ENCODE measurements at regions not wholly inside any gene's neighbourhood (a gene's known extent, or its start where the extent isn't known, plus 50 kb on each side); places are given as distances from the start of the nearest gene placed in this dataset.

- dilution Hi-C loops (cut with HindIII; ENCODE audit: low sequenced_read_pairs, unreplicated experiment) (no loop called here), in situ Hi-C loops (cut with MboI; ENCODE audit: low sequenced_read_pairs) (no loop called here), intact Hi-C loops (cut with micrococcal nuclease) (no loop called here)
- Histone ChIP-seq H2BK120ac (ENCODE audit: low read depth, low read length) (no peak overlapping the region), H2AK9ac (replicated peaks; ENCODE audit: low read depth, low read length, poor library complexity) (no peak overlapping the region), H3K9me1 (ENCODE audit: insufficient read depth, low read length) (no peaks in the 10 kb centered on the region), H3K27me3 (ENCODE audit: control insufficient read depth, insufficient read depth, low read length) (no peaks in the 10 kb centered on the region), H2BK5ac (ENCODE audit: low read depth, low read length, poor library complexity, severe bottlenecking) (no peak overlapping the region), H3K9me3 (ENCODE audit: control insufficient read depth, insufficient read depth, low read length) (peaks cover 22% of the 10 kb centered on the region), H3K4me3 (ENCODE audit: insufficient read depth, low read depth, low read length) (no peak overlapping the region), H3K36me3 (ENCODE audit: control insufficient read depth, insufficient read depth, low read length) (no peaks in the 10 kb centered on the region), H2BK20ac (ENCODE audit: low read depth, low read length) (no peak overlapping the region), H3K27ac (ENCODE audit: insufficient read depth, low read length) (no peak overlapping the region), H3K18ac (ENCODE audit: low read depth, low read length) (no peak overlapping the region), H3K9ac (ENCODE audit: low read depth, low read length) (no peak overlapping the region), H4K20me1 (ENCODE audit: insufficient read depth, low read length) (no peaks in the 10 kb centered on the region), H4K91ac (ENCODE audit: insufficient read depth, low read depth, low read length) (no peak overlapping the region), H2AFZ (replicated peaks; ENCODE audit: low read length, poor library complexity) (no peak overlapping the region), H3K23ac (ENCODE audit: low read depth, low read length) (no peak overlapping the region), H4K5ac (ENCODE audit: low read depth, low read length) (no peak overlapping the region), H3K56ac (ENCODE audit: extremely low read depth, insufficient read depth, low read length) (no peak overlapping the region), H3K4me1 (ENCODE audit: control insufficient read depth, insufficient read depth, low read length) (no peaks in the 10 kb centered on the region), H3K4ac (ENCODE audit: low read depth, low read length) (no peak overlapping the region), H2BK15ac (ENCODE audit: low read depth, low read length) (no peak overlapping the region), H4K8ac (ENCODE audit: low read depth in 2 of 2, low read length in 2 of 2) (no peak overlapping the region), H2AK5ac (ENCODE audit: low read depth, low read length) (no peak overlapping the region), H3K79me1 (ENCODE audit: low read depth in 1 of 2, low read length in 2 of 2) (no peaks in the 10 kb centered on the region), H3K14ac (replicated peaks; ENCODE audit: low read depth, low read length) (no peak overlapping the region), H3K4me2 (ENCODE audit: low read depth, low read length) (no peak overlapping the region)
- ChIA-PET CTCF (no interaction called here), POLR2A (ENCODE audit: unreplicated experiment) (no interaction called here)
- DNase-seq (no peak), ATAC-seq (ENCODE audit: low read depth) (no peak)
- TF ChIP-seq FOS (IDR thresholded peaks at IDR 0.05; ENCODE audit: low read depth, low read length) (no peak), CEBPB (IDR thresholded peaks at IDR 0.05; ENCODE audit: low read depth, low read length) (no peak), ELK1 (IDR thresholded peaks at IDR 0.05; ENCODE audit: borderline replicate concordance, low read depth, low read length) (no peak), RFX5 (IDR thresholded peaks at IDR 0.05; ENCODE audit: low read depth, low read length) (no peak), USF2 (IDR thresholded peaks at IDR 0.05; ENCODE audit: low read depth, low read length) (no peak), BHLHE40 (IDR thresholded peaks at IDR 0.05; ENCODE audit: low read depth, low read length) (no peak), CTCF (conservative IDR thresholded peaks at IDR 0.05; ENCODE audit: low read depth, low read length) (no peak), CHD1 (IDR thresholded peaks at IDR 0.05; ENCODE audit: low read depth, low read length) (no peak), MAZ (IDR thresholded peaks at IDR 0.05; ENCODE audit: borderline replicate concordance, low read depth, low read length) (no peak), MXI1 (IDR thresholded peaks at IDR 0.05; ENCODE audit: borderline replicate concordance, low read depth, low read length) (no peak), MAFK (IDR thresholded peaks at IDR 0.05; ENCODE audit: low read depth, low read length) (no peak), RAD21 (IDR thresholded peaks at IDR 0.05; ENCODE audit: low read length) (no peak), NFE2L2 (IDR thresholded peaks at IDR 0.05; ENCODE audit: low read depth, low read length) (no peak), POLR2A (IDR thresholded peaks at IDR 0.05; ENCODE audit: low read depth, low read length) (no peak), RCOR1 (IDR thresholded peaks at IDR 0.05; ENCODE audit: insufficient replicate concordance, low read length) (no peak)
- WGBS, 2 experiments (ENCODE audit: extremely low coverage in 2 of 2, insufficient read length in 1 of 2): 84% methylated on average over 16 of the region's 28 CpGs; no CpG with 5 or more reads in 1 of the 2 experiments
- BruUV-seq (replicated peaks): no TSS peak
Measured at GRCh38 chr7:156074982-156075615, 262.8 kb upstream of the SHH start.
